HFFc6 (cell line): ENCODE measurements at regions not wholly inside any gene's neighbourhood (a gene's known extent, or its start where the extent isn't known, plus 50 kb on each side); places are given as distances from the start of the nearest gene placed in this dataset.
"Not testable (repeated sequence)": the region's sequence is repeated elsewhere in the genome, so short reads cannot be mapped to it uniquely, and the experiment has no call there.

ENCODE experiments used
- DNase-seq: peaks from one replicate; pipeline ENCODE4 v3.0.0-alpha.2; 2018
- H3K27ac Mint-ChIP-seq: 2 replicates; pipeline ENCODE4 v1.8.0; 2020; ENCODE audit warnings: mild to moderate bottlenecking, mixed read lengths
- H3K27me3 Mint-ChIP-seq: 2 replicates; pipeline ENCODE4 v1.8.0; 2021; ENCODE audit warnings: mild to moderate bottlenecking, moderate library complexity, mixed read lengths; ENCODE audit not compliant: insufficient read depth
- H3K36me3 Mint-ChIP-seq: 2 replicates; pipeline ENCODE4 v1.8.0; 2021; ENCODE audit warnings: low read depth, mixed read lengths
- H3K4me1 Mint-ChIP-seq: 2 replicates; pipeline ENCODE4 v1.8.0; 2020; ENCODE audit warnings: low read depth, mixed read lengths
- H3K4me3 Mint-ChIP-seq: 2 replicates; pipeline ENCODE4 v1.8.0; 2020; ENCODE audit warnings: mild to moderate bottlenecking, moderate library complexity, mixed read lengths
- H3K9me3 Mint-ChIP-seq: 2 replicates; pipeline ENCODE4 v1.8.0; 2020; ENCODE audit warnings: mild to moderate bottlenecking, mixed read lengths
- TF ChIP-seq, protein P1 (sequence below): fragments of 200-600 bp; sonication (generic); IDR thresholded peaks from 2 replicates; pipeline ENCODE4 v1.5.0; 2021; ENCODE audit warnings: antibody characterized with exemption, mild to moderate bottlenecking

GRCh38 chr2:742221-742620 lies 65.0 kb upstream of the TMEM18 start:
- Mint-ChIP-seq H3K27me3 (no peaks in the 10 kb centered on the region; the same call in 1 of the 2 replicates), H3K4me3 (no peak overlapping the region), H3K4me1 (peaks cover 19% of the 10 kb centered on the region), H3K9me3 (no peaks in the 10 kb centered on the region), H3K27ac (no peak overlapping the region), H3K36me3 (no peaks in the 10 kb centered on the region)
- DNase-seq: no peak
- TF ChIP-seq, protein P1, sequence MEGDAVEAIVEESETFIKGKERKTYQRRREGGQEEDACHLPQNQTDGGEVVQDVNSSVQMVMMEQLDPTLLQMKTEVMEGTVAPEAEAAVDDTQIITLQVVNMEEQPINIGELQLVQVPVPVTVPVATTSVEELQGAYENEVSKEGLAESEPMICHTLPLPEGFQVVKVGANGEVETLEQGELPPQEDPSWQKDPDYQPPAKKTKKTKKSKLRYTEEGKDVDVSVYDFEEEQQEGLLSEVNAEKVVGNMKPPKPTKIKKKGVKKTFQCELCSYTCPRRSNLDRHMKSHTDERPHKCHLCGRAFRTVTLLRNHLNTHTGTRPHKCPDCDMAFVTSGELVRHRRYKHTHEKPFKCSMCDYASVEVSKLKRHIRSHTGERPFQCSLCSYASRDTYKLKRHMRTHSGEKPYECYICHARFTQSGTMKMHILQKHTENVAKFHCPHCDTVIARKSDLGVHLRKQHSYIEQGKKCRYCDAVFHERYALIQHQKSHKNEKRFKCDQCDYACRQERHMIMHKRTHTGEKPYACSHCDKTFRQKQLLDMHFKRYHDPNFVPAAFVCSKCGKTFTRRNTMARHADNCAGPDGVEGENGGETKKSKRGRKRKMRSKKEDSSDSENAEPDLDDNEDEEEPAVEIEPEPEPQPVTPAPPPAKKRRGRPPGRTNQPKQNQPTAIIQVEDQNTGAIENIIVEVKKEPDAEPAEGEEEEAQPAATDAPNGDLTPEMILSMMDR: no peak

DNA sequence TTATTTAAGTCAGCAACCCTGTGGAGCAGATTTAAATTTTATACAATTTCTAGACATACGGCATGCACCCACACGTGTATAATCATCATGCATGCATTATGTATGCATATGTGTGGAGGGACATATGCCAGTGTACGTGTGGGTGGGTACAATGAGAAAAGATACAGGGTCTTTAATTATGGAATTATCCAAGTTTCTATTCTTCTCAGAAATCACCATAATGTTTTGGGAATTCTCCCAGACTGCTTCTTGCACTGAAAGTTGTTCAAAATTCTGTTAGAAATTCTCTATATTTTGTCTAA lies 63.9 kb upstream of the TMEM18 start:
- Mint-ChIP-seq H3K9me3 (no peaks in the 10 kb centered on the region), H3K27me3 (no peaks in the 10 kb centered on the region; the same call in 1 of the 2 replicates), H3K4me3 (peak overlapping the region; percentile 94), H3K4me1 (peaks cover 19% of the 10 kb centered on the region), H3K27ac (no peak overlapping the region), H3K36me3 (no peaks in the 10 kb centered on the region)
- DNase-seq: no peak
- TF ChIP-seq, protein P1: no peak

DNA sequence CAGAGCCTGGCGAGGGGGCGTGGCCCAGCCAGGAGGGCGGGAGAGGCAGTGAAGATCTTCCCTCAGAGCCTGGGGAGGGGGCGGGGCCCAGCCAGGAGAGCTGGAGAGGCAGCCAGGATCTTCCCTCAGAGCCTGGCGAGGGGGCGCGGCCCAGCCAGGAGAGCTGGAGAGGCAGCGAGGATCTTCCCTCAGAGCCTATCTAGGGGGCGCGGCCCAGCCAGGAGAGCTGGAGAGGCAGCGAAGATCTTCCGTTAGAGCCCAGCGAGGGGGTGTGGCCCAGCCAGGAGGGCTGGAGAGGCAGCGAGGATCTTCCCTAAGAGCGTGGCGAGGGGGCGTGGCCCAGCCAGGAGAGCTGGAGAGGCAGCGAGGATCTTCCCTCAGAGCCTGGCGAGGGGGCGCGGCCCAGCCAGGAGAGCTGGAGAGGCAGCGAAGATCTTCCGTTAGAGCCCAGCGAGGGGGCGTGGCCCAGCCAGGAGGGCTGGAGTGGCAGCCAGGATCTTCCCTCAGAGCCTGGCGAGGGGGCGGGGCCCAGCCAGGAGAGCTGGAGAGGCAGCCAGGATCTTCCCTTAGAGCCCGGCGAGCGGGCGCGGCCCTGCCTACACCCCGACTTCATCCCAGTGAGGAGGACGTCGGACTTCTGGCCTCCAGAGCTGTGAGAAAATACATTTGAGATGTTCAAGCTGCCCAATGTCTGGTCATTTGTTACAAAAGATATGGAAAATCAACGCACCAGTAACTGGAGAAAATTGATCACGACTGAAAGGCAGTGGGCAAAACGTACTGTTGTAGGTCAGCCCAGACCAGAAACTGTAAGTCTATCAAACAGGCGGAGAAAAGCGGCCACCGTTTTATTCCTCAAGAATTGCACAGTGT lies 63.4 kb upstream of the TMEM18 start:
- DNase-seq: peak; percentile 91
- Mint-ChIP-seq H3K27ac (peak overlapping the region; percentile 70), H3K4me3 (peak overlapping the region; percentile 94), H3K4me1 (peaks cover 19% of the 10 kb centered on the region)
- H3K36me3 Mint-ChIP-seq, H3K9me3 Mint-ChIP-seq, H3K27me3 Mint-ChIP-seq: not testable (repeated sequence)

DNA sequence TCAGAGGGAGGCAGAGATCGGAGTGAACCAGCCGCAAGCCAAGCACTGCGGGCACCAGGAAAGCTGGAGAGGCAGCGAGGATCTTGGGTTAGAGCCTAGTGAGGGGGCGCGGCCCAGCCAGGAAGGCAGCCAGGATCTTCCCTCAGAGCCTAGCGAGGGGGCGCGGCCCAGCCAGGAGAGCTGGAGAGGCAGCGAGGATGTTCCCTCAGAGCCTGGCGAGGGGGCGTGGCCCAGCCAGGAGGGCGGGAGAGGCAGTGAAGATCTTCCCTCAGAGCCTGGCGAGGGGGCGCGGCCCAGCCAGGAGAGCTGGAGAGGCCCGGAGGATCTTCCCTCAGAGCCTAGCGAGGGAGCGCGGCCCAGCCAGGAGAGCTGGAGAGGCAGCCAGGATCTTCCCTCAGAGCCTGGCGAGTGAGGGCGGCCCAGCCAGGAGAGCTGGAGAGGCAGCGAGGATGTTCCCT lies 62.7 kb upstream of the TMEM18 start:
- Mint-ChIP-seq H3K4me1 (peaks cover 19% of the 10 kb centered on the region), H3K4me3 (peak overlapping the region; percentile 94), H3K27ac (peak overlapping the region; percentile 70)
- not testable (repeated sequence) for H3K36me3 Mint-ChIP-seq, H3K9me3 Mint-ChIP-seq, H3K27me3 Mint-ChIP-seq
- DNase-seq: peak; percentile 44

DNA sequence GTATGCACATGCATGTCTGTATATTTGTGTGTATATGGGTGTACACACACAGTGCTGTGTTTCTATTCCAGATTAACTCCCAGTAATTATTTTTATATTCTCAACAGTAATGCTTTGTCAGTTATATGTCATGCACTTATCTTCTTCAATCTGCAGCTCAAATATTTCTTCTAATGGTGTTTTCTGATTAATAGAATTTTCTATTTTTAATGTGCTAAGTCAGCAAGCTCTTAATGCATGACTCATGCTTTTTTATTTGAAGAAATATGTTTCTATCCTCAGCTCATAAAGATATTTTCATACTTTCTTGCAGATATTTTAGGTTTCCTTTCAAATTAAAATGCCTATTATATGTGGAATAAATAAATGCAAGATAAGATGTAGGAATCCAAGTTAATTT lies 59.7 kb upstream of the TMEM18 start:
- Mint-ChIP-seq H3K4me3 (no peak overlapping the region), H3K27me3 (peaks cover 3% of the 10 kb centered on the region), H3K4me1 (peaks cover 19% of the 10 kb centered on the region), H3K27ac (no peak overlapping the region), H3K36me3 (no peaks in the 10 kb centered on the region), H3K9me3 (no peaks in the 10 kb centered on the region)
- TF ChIP-seq, protein P1: no peak
- no peak for DNase-seq

DNA sequence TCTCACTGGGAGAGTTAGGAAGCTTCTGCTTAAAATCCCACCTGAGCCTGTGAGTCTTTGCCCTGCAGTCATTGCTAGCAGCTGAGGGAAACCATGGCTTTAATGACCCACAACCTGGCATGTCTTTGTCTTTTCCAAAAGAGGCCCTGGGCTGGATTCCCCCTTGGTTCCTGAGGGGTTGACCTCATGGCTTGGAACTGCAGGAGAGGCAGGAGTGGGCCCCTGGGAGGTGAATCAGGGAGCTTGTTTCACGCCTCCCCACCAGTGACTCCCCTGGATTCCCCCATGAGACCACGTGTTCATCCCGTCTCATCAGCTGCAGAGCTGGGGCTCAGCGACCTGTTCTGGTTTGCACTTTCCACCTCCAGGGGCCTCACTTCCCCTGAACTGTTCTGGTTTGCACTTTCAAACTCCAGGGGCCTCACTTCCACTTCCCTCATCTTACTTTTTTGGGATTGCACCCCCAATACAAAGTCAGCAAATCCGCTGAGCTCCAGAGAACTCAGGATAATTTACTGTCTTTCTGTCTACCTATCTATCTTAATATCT lies 58.5 kb upstream of the TMEM18 start:
- Mint-ChIP-seq H3K4me1 (peaks cover 9% of the 10 kb centered on the region), H3K36me3 (no peaks in the 10 kb centered on the region), H3K27me3 (peaks cover 3% of the 10 kb centered on the region), H3K9me3 (no peaks in the 10 kb centered on the region), H3K27ac (no peak overlapping the region), H3K4me3 (no peak overlapping the region)
- TF ChIP-seq, protein P1: no peak
- no peak for DNase-seq
